HUES64 (cell line): ENCODE measurements at regions not wholly inside any gene's neighbourhood (a gene's known extent, or its start where the extent isn't known, plus 50 kb on each side); places are given as distances from the start of the nearest gene placed in this dataset.

Source experiments
- H3K27ac ChIP-seq: 2 replicates; pipeline ENCODE4 v1.7.0; 2013; ENCODE audit warnings: low read depth, low read length, inconsistent platforms
- H3K27me3 ChIP-seq: 2 replicates; pipeline ENCODE4 v1.6.1; 2013; ENCODE audit warnings: mild to moderate bottlenecking, low read length; ENCODE audit not compliant: insufficient read depth
- H3K36me3 ChIP-seq: 2 replicates; pipeline ENCODE4 v1.6.1; 2013; ENCODE audit warnings: mild to moderate bottlenecking, low read length; ENCODE audit not compliant: insufficient read depth
- H3K4me1 ChIP-seq: 2 replicates; pipeline ENCODE4 v1.6.1; 2013; ENCODE audit warnings: mild to moderate bottlenecking, low read length, moderate library complexity; ENCODE audit not compliant: insufficient read depth
- H3K4me3 ChIP-seq: 2 replicates; pipeline ENCODE4 v1.5.1; 2013; ENCODE audit warnings: mild to moderate bottlenecking, low read length, moderate library complexity
- H3K9ac ChIP-seq: 2 replicates; pipeline ENCODE4 v1.6.1; 2013; ENCODE audit warnings: mild to moderate bottlenecking, low read depth, low read length
- H3K9me3 ChIP-seq: 2 replicates; pipeline ENCODE4 v1.6.1; 2013; ENCODE audit warnings: low read depth, low read length; ENCODE audit not compliant: insufficient read depth
- WGBS: fragments of 150-250, 120-280 bp; methylation state at CpG from one replicate; pipeline ENCODE4 v1.1.7; 2013; ENCODE audit warnings: missing lambda C conversion rate; 5-methylcytosine and 5-hydroxymethylcytosine counted together

DNA sequence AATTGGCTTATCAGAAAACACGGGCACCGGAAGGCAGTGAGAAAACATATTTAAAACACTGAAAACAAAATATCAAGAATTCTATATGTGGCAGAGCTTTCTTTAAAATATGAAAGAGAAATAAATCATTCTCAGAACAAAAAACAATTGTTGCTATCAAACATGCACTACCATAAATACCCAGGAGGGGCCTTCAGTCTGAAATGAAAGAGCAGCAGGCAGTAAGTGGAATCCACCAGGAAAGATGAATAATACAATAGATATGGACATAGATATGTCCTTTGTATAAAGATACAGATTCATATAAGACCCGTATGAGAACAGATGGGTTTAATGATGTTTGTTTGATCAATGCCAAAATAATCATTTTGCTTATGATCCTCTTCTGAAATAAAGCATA lies 142.0 kb downstream of the TMEM18 start:
- H3K36me3 ChIP-seq = no peaks in the 10 kb centered on the region
- H3K9ac ChIP-seq = no peak overlapping the region
- no peak overlapping the region for H3K27ac ChIP-seq
- peaks cover 9% of the 10 kb centered on the region; the same call in 1 of the 2 replicates for H3K9me3 ChIP-seq
- H3K4me1 ChIP-seq = no peaks in the 10 kb centered on the region
- WGBS = no CpG with 5 or more reads among the region's 3 CpGs
- H3K4me3 ChIP-seq = no peak overlapping the region
- no peaks in the 10 kb centered on the region for H3K27me3 ChIP-seq

DNA sequence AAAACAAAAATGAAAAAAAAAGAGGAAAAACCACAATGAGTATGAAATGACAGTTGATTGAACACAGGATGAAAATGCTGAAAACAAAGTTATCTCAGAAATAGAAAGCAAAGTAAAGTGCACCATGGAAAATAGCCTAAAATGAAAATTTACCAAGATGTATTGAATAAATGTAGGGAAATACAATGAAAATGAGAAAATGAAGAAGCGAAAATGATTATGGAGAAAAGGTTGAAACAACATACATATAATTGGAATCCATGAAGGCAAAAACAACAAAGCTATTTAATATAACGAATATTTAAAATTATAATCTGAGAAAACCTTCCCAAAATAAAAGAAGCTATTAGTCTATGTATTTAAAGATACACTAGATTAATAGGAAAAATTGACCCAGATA lies 147.4 kb downstream of the TMEM18 start:
- Histone ChIP-seq H3K4me3 (no peak overlapping the region), H3K4me1 (no peaks in the 10 kb centered on the region), H3K36me3 (no peaks in the 10 kb centered on the region), H3K27me3 (no peaks in the 10 kb centered on the region), H3K9ac (no peak overlapping the region), H3K27ac (no peak overlapping the region), H3K9me3 (no peaks in the 10 kb centered on the region)
- no CpG with 5 or more reads among the region's 2 CpGs for WGBS

DNA sequence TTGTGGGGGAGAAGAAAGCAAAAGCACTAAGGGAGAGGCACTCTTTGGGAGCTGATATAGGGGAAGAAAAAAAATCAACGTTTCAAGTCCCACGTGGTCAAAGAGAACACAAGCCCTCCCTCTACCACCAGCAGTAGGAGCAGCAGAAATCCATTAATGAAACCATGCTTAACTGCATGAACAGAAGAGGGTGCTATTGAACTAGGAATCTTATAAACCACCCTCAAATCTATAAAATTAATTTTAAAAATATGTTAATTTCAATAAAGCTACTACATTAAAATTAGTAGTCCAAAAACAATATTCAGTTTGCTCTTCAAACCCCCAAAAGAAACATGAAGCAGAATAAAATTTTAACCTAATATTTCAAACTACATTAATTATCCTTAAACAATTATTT lies 147.8 kb downstream of the TMEM18 start:
- no peaks in the 10 kb centered on the region for H3K9me3 ChIP-seq
- H3K27me3 ChIP-seq = no peaks in the 10 kb centered on the region
- no peaks in the 10 kb centered on the region for H3K36me3 ChIP-seq
- H3K4me1 ChIP-seq = no peaks in the 10 kb centered on the region
- no CpG with 5 or more reads among the region's 2 CpGs for WGBS
- H3K4me3 ChIP-seq = no peak overlapping the region
- H3K27ac ChIP-seq = no peak overlapping the region
- H3K9ac ChIP-seq = no peak overlapping the region

DNA sequence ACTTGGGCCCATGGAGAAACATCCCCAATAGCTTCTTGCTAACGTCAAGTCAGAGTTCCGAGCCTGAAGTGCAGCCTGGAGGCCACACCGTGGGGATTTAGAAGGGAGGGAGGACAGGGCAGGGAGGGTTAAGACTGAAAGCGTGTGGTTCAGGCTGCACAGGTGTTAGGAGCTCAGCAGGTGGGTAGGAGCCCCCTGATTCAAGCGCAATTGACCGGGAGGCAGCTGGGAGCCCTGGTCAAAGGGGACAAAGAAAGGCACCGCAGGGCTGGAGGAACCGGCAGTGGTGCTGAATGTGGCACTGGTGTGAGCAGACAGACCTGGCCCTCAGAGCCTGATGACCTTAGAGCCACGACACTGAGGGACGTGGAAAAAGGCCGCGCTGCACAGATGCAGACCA lies 149.6 kb downstream of the TMEM18 start:
- Histone ChIP-seq H3K4me3 (no peak overlapping the region), H3K36me3 (no peaks in the 10 kb centered on the region), H3K9ac (no peak overlapping the region), H3K27ac (no peak overlapping the region), H3K9me3 (no peaks in the 10 kb centered on the region), H3K27me3 (no peaks in the 10 kb centered on the region), H3K4me1 (no peaks in the 10 kb centered on the region)
- WGBS = 56% methylated on average over 12 of the region's 12 CpGs

DNA sequence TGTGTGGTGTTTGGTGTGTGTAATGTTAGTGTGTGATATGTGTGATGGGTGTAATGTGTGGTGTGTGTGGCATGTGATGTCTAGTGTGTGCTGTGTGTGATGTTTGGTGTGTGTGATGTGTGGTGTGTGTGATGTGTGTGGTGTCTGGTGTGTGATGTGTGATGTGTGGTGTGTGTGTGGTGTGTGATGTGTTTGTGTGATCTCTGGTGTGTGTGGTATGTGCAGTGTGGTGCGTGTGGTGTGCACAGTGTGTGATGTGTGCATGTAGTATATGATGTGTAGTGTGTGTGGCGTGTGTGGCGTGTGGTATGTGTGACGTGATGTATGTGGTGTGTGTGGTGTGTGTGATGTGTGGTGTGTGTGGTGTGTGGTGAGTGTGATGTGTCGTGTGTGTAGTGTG lies 150.3 kb downstream of the TMEM18 start:
- H3K4me3 ChIP-seq = no peak overlapping the region
- no peaks in the 10 kb centered on the region for H3K36me3 ChIP-seq
- no peak overlapping the region for H3K9ac ChIP-seq
- H3K4me1 ChIP-seq = no peaks in the 10 kb centered on the region
- H3K27ac ChIP-seq = no peak overlapping the region
- H3K9me3 ChIP-seq = no peaks in the 10 kb centered on the region
- H3K27me3 ChIP-seq = no peaks in the 10 kb centered on the region
- WGBS = 94% methylated on average over 5 of the region's 5 CpGs

DNA sequence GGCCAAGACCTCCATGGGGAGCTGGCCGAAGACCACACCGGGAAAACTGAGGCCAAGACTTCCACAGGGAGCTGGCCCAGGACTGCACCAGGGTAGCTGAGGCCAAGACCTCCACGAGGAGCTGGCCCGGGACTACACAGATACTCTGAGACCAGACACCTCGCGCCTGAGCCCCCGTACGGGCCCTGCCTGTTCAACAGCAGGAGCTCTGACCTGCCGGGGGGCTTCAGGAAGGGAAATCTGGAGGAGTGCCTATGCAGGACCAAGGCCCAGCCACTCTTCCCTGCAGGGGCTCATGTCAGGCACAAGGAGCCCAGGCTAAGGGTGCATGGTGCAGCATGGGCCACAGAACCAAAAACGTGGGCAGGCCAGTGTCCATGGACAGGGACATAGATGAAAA lies 151.6 kb downstream of the TMEM18 start:
- no peaks in the 10 kb centered on the region for H3K27me3 ChIP-seq
- 95% methylated on average over 10 of the region's 10 CpGs for WGBS
- no peak overlapping the region for H3K27ac ChIP-seq
- no peaks in the 10 kb centered on the region for H3K9me3 ChIP-seq
- H3K9ac ChIP-seq = no peak overlapping the region
- H3K4me3 ChIP-seq = no peak overlapping the region
- no peaks in the 10 kb centered on the region for H3K36me3 ChIP-seq
- no peaks in the 10 kb centered on the region for H3K4me1 ChIP-seq

DNA sequence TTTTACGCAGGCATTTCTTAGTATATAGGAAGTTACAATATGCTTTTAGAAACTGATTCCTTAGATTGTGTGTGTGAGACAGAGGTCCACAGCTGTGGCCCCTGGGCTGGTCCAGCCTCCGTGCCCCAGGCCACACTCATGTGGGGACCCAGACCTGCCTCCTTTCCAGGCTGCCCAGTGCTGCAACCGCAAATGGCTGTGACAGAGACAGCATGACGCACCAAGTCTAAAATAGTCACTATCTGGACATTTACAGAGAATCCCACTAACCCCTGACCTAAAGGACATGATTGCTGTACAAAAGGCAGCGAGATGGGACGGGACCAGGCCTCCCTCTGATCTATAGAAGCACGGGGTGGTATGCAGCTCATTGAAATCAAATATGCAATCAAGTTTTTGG lies 152.2 kb downstream of the TMEM18 start:
- no peaks in the 10 kb centered on the region for H3K27me3 ChIP-seq
- no peaks in the 10 kb centered on the region for H3K36me3 ChIP-seq
- no peak overlapping the region for H3K4me3 ChIP-seq
- H3K9ac ChIP-seq = no peak overlapping the region
- no peaks in the 10 kb centered on the region for H3K9me3 ChIP-seq
- H3K27ac ChIP-seq = no peak overlapping the region
- 95% methylated on average over 7 of the region's 7 CpGs for WGBS
- H3K4me1 ChIP-seq = no peaks in the 10 kb centered on the region

DNA sequence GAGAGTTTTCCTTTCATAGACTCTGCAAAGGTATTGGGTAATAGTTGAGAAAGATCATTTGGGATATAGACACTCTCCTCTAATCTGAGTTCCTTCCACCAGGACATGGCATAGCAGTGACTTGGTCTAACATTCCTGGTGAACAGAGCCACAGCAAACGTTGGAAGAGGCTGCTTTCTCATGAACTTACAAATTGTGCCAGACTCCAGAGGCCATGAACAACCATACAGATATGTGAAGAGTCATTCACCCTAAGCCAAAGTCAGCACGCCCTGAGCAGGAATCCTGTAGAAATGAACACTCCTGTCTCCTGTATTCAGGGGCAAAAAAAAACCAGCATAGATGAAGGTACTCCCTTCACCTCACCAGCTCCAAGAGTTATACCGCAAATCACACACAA lies 152.8 kb downstream of the TMEM18 start:
- Histone ChIP-seq H3K4me1 (no peaks in the 10 kb centered on the region), H3K9me3 (no peaks in the 10 kb centered on the region), H3K4me3 (no peak overlapping the region), H3K36me3 (no peaks in the 10 kb centered on the region), H3K27me3 (no peaks in the 10 kb centered on the region), H3K9ac (no peak overlapping the region), H3K27ac (no peak overlapping the region)
- WGBS = 89% methylated on average over 3 of the region's 3 CpGs

DNA sequence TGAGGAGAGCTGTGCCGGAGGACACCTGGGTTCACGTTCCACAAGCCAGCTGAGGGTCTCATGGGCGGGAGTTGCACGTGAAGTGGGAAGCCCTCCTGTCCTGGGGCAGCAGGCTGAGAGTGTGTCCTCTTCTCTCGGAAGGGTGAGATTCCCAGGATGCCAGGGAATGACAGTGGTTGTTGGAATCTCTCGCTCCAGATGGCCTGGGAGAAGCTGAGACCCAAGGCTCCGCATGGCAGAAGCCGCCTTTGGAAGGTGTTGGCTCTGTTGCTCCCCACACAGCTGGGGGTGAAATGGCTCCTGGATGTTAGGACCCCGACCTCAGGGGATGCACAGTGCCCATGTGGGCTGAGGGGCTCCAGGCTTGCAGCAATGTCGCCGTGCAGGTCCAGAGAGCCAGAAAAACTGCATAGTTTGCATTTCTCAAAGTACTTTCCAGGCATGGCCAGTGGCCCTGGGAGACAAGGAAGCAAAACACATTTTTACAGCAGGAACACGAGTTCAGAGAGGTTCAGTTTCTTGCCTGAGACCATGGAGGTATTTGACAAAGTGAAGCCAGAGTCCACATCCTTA lies 153.4 kb downstream of the TMEM18 start:
- H3K9me3 ChIP-seq = no peaks in the 10 kb centered on the region
- H3K27me3 ChIP-seq = no peaks in the 10 kb centered on the region
- no peaks in the 10 kb centered on the region for H3K36me3 ChIP-seq
- no peak overlapping the region for H3K9ac ChIP-seq
- WGBS = 94% methylated on average over 12 of the region's 12 CpGs
- no peak overlapping the region for H3K4me3 ChIP-seq
- H3K4me1 ChIP-seq = no peaks in the 10 kb centered on the region
- H3K27ac ChIP-seq = no peak overlapping the region

DNA sequence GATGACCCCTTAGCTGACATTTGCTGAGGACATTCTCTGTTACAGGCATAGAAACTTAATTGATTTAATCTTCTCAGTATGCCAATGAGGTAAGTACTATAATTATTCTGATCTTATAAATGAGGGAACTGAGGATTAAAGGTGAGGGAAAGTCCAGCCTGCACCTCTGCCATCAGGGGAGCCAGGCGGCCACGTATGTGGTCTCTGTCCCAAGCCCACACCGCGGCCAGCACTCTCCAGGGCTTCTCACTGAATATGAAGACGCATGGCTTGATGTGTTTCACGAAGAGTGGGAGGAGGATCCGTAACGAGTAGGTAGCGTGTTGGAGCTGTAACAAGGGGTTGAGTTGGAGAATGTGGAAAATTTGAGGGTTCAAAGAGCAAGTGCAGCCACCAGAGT lies 154.4 kb downstream of the TMEM18 start:
- Histone ChIP-seq H3K36me3 (no peaks in the 10 kb centered on the region), H3K4me1 (no peaks in the 10 kb centered on the region), H3K27ac (no peak overlapping the region), H3K9me3 (no peaks in the 10 kb centered on the region), H3K9ac (no peak overlapping the region), H3K4me3 (no peak overlapping the region), H3K27me3 (no peaks in the 10 kb centered on the region)
- 95% methylated on average over 9 of the region's 9 CpGs for WGBS

DNA sequence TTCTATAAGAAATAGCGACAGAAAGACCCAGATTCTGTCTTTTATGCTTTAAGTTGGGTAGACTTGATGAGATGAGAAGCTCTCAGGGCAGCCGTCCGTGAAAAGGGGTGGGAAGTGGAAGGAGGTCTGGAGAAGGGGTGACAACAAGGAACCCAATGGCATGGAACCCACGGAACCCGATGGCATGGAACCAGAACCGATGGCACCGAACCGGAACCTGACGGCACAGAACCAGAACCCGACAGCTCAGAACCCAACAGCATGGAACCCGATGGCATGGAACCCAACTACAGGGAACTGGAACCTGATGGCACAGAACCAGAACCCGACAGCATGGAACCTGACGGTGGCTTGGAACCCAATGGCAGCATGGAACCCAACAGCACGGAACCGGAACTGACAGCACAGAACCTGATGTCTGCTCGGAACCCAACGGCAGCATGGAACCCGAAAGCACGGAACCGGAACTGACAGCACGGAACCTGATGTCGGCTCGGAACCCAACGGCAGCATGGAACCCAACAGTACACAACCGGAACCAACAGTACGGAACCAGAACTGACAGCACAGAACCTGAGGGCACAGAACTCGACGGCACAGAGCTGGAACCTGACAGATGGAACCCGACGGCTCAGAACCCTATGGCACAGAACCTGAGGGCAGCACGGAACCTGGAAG lies 155.2 kb downstream of the TMEM18 start:
- no peaks in the 10 kb centered on the region for H3K9me3 ChIP-seq
- no peaks in the 10 kb centered on the region for H3K4me1 ChIP-seq
- no peak overlapping the region for H3K27ac ChIP-seq
- H3K9ac ChIP-seq = no peak overlapping the region
- H3K27me3 ChIP-seq = peaks cover 4% of the 10 kb centered on the region; the same call in 1 of the 2 replicates
- 96% methylated on average over 31 of the region's 31 CpGs for WGBS
- H3K4me3 ChIP-seq = no peak overlapping the region
- no peaks in the 10 kb centered on the region for H3K36me3 ChIP-seq
